H9 (cell line): ENCODE measurements at regions not wholly inside any gene's neighbourhood (a gene's known extent, or its start where the extent isn't known, plus 50 kb on each side); places are given as distances from the start of the nearest gene placed in this dataset.

Experiments used
- DNase-seq: peaks from one replicate; pipeline ENCODE4 v3.0.0-alpha.2; 2017
- H2AFZ ChIP-seq: one replicate; pipeline ENCODE4 v1.6.1; 2013; ENCODE audit warnings: mild to moderate bottlenecking, low read length, control low read depth, moderate library complexity
- H2AK5ac ChIP-seq: 2 replicates; pipeline ENCODE4 v1.6.1; 2013; ENCODE audit warnings: low read length, control low read depth, mixed read lengths; ENCODE audit not compliant: insufficient read length
- H2BK120ac ChIP-seq: one replicate; pipeline ENCODE4 v1.6.1; 2013; ENCODE audit warnings: low read depth, mild to moderate bottlenecking, low read length, control low read depth, inconsistent platforms; ENCODE audit not compliant: poor library complexity, severe bottlenecking
- H2BK12ac ChIP-seq: 2 replicates; pipeline ENCODE4 v1.6.1; 2013; ENCODE audit warnings: low read length, control low read depth, mixed read lengths, low read depth; ENCODE audit not compliant: insufficient read length
- H2BK15ac ChIP-seq: 2 replicates; pipeline ENCODE4 v1.6.1; 2013; ENCODE audit warnings: low read depth, low read length, control low read depth
- H2BK20ac ChIP-seq: one replicate; pipeline ENCODE4 v1.6.1; 2013; ENCODE audit warnings: low read depth, mild to moderate bottlenecking, low read length, control low read depth, inconsistent platforms; ENCODE audit not compliant: poor library complexity, severe bottlenecking
- H2BK5ac ChIP-seq: 2 replicates; pipeline ENCODE4 v1.6.1; 2013; ENCODE audit warnings: low read length, control low read depth, mixed read lengths; ENCODE audit not compliant: insufficient read length
- H3K14ac ChIP-seq: 2 replicates; pipeline ENCODE4 v1.6.1; 2013; ENCODE audit warnings: low read length, control low read depth; ENCODE audit not compliant: insufficient read depth
- H3K18ac ChIP-seq: 2 replicates; pipeline ENCODE4 v1.6.1; 2013; ENCODE audit warnings: low read depth, mild to moderate bottlenecking, mixed read lengths, low read length, control low read depth; ENCODE audit not compliant: insufficient read length
- H3K23ac ChIP-seq: 2 replicates; pipeline ENCODE4 v1.6.1; 2013; ENCODE audit warnings: low read length, control low read depth, mixed read lengths, low read depth; ENCODE audit not compliant: insufficient read length
- H3K23me2 ChIP-seq: 2 replicates; pipeline ENCODE4 v1.6.1; 2013; ENCODE audit warnings: low read depth, mild to moderate bottlenecking, mixed read lengths, low read length, control low read depth; ENCODE audit not compliant: insufficient read length, poor library complexity, severe bottlenecking
- H3K27ac ChIP-seq: 2 replicates; pipeline ENCODE4 v1.5.1; 2013; ENCODE audit warnings: low read length, control low read depth, mixed read lengths, low read depth; ENCODE audit not compliant: insufficient read length
- H3K27me3 ChIP-seq: 2 replicates; pipeline ENCODE4 v1.6.1; 2013; ENCODE audit warnings: low read length, control low read depth, inconsistent platforms; ENCODE audit not compliant: insufficient read depth
- H3K4ac ChIP-seq: 2 replicates; pipeline ENCODE4 v1.6.1; 2013; ENCODE audit warnings: low read depth, mild to moderate bottlenecking, control low read depth, inconsistent platforms, low read length, moderate library complexity
- H3K4me1 ChIP-seq: 2 replicates; pipeline ENCODE4 v1.6.1; 2013; ENCODE audit warnings: low read length, control low read depth, inconsistent platforms; ENCODE audit not compliant: insufficient read depth
- H3K4me2 ChIP-seq: 2 replicates; pipeline ENCODE4 v1.6.1; 2013; ENCODE audit warnings: low read length, control low read depth, mixed read lengths; ENCODE audit not compliant: insufficient read length, insufficient read depth
- H3K56ac ChIP-seq: 2 replicates; pipeline ENCODE4 v1.6.1; 2013; ENCODE audit warnings: low read depth, mild to moderate bottlenecking, mixed read lengths, low read length, control low read depth; ENCODE audit not compliant: insufficient read length
- H3K79me1 ChIP-seq: 2 replicates; pipeline ENCODE4 v1.6.1; 2013; ENCODE audit warnings: low read depth, mild to moderate bottlenecking, moderate library complexity, low read length, control low read depth, inconsistent platforms; ENCODE audit not compliant: insufficient read depth, poor library complexity, severe bottlenecking
- H3K79me2 ChIP-seq: 2 replicates; pipeline ENCODE4 v1.6.1; 2013; ENCODE audit warnings: low read length, control low read depth, inconsistent platforms; ENCODE audit not compliant: insufficient read depth
- H3K9ac ChIP-seq: 2 replicates; pipeline ENCODE4 v1.6.1; 2013; ENCODE audit warnings: low read length, control low read depth, mixed read lengths; ENCODE audit not compliant: insufficient read length; ENCODE audit errors: extremely low read depth
- H3K9me3 ChIP-seq: one replicate; pipeline ENCODE4 v1.6.1; 2013; ENCODE audit warnings: low read depth, low read length, inconsistent platforms; ENCODE audit not compliant: control insufficient read depth
- H3T11ph ChIP-seq: one replicate; pipeline ENCODE4 v1.6.1; 2013; ENCODE audit warnings: mild to moderate bottlenecking, low read length, control low read depth, inconsistent platforms
- H4K20me1 ChIP-seq: one replicate; pipeline ENCODE4 v1.6.1; 2013; ENCODE audit not compliant: control insufficient read depth, insufficient read length, insufficient read depth
- H4K5ac ChIP-seq: 2 replicates; pipeline ENCODE4 v1.6.1; 2013; ENCODE audit warnings: low read depth, mild to moderate bottlenecking, mixed read lengths, low read length, control low read depth; ENCODE audit not compliant: insufficient read length
- H4K8ac ChIP-seq: replicated peaks from 2 replicates; pipeline ENCODE4 v1.6.1; 2013; ENCODE audit warnings: low read length, control low read depth, mixed read lengths, low read depth; ENCODE audit not compliant: insufficient read length
- H4K91ac ChIP-seq: 2 replicates; pipeline ENCODE4 v1.6.1; 2013; ENCODE audit warnings: low read depth, mild to moderate bottlenecking, moderate library complexity, mixed read lengths, low read length, control low read depth; ENCODE audit not compliant: insufficient read length
- H3K27ac Mint-ChIP-seq, 3 experiments: 2 replicates in 2 of 3; 3 replicates in 1 of 3; pipeline ENCODE4 v1.8.0; 2020 to 2021; ENCODE audit warnings: mixed read lengths in 3 of 3, mild to moderate bottlenecking in 1 of 3, moderate library complexity in 1 of 3
- H3K27me3 Mint-ChIP-seq: 2 replicates; pipeline ENCODE4 v1.8.0; 2021; ENCODE audit warnings: low read depth, mild to moderate bottlenecking, moderate library complexity, mixed read lengths
- H3K36me3 Mint-ChIP-seq, 3 experiments: 2 replicates in 2 of 3; 3 replicates in 1 of 3; pipeline ENCODE4 v1.8.0; 2020 to 2021; ENCODE audit warnings: low read depth in 3 of 3, mixed read lengths in 3 of 3; ENCODE audit not compliant: insufficient read depth in 1 of 3
- H3K4me1 Mint-ChIP-seq, 2 experiments: 2 replicates each; pipeline ENCODE4 v1.8.0; 2020; ENCODE audit warnings: mixed read lengths in 2 of 2
- H3K4me3 Mint-ChIP-seq, 2 experiments: 2 replicates in 1 of 2; 3 replicates in 1 of 2; pipeline ENCODE4 v1.8.0; 2020 to 2021; ENCODE audit warnings: mild to moderate bottlenecking in 2 of 2, mixed read lengths in 2 of 2, moderate library complexity in 1 of 2
- H3K9me3 Mint-ChIP-seq, 2 experiments: 2 replicates in 1 of 2; 3 replicates in 1 of 2; pipeline ENCODE4 v1.8.0; 2020; ENCODE audit warnings: mild to moderate bottlenecking in 2 of 2, mixed read lengths in 2 of 2, moderate library complexity in 1 of 2
- WGBS: extraction: QIAGEN DNeasy Blood & Tissue Kit; methylation state at CpG from one replicate; pipeline ENCODE4 v1.1.7; 2013; ENCODE audit warnings: missing lambda C conversion rate, low lambda C conversion rate, mixed read lengths; ENCODE audit not compliant: insufficient read length; ENCODE audit errors: extremely low coverage; 5-methylcytosine and 5-hydroxymethylcytosine counted together
- TF ChIP-seq, protein P1 (sequence below): fragments of 200-600 bp; sonication (generic); conservative IDR thresholded peaks from 3 replicates; pipeline ENCODE4 v1.8.0; 2021; ENCODE audit warnings: antibody characterized with exemption, mild to moderate bottlenecking

DNA sequence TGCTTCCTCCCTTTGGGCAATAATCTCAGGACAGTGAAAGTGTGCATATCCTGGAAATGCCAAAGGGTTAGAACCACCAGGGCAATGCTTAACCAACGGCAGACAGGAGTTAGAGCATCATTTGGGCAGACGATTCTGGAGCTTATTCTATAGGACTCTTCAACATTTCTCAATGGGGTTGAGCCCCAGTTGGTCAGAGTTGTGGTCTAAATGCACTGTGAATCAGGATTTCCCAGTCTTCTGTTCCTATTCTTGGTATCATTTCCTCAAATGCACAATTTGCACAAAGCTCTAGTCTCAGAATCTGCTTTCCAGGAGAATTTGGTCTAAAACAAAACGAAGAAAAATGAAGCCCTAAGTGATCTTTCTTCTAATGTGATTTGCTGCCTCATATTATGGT, 389.6 kb upstream of the JAG1 start:
- H3K4me3 Mint-ChIP-seq = no peak overlapping the region
- H4K5ac ChIP-seq = no peak overlapping the region
- peak overlapping the region; percentile 75 for H2BK20ac ChIP-seq
- no peak for DNase-seq
- no peak overlapping the region for H2BK120ac ChIP-seq
- no peak overlapping the region for H2BK15ac ChIP-seq
- no peak overlapping the region for H4K8ac ChIP-seq
- H3K9me3 ChIP-seq = no peaks in the 10 kb centered on the region
- H3K27me3 Mint-ChIP-seq = no peaks in the 10 kb centered on the region; the same call in 1 of the 2 replicates
- no peaks in the 10 kb centered on the region for H3K27me3 ChIP-seq
- no peaks in the 10 kb centered on the region for H3K4me1 ChIP-seq
- no CpG with 5 or more reads among the region's 3 CpGs for WGBS
- H4K91ac ChIP-seq = no peak overlapping the region
- H3K4me1 Mint-ChIP-seq = peaks cover 5% of the 10 kb centered on the region in 2 experiments
- H3K56ac ChIP-seq = no peak overlapping the region
- no peak overlapping the region for H2AFZ ChIP-seq
- no peak overlapping the region for H3K23ac ChIP-seq
- H3K27ac Mint-ChIP-seq = no peak overlapping the region
- H3K79me2 ChIP-seq = no peaks in the 10 kb centered on the region
- H3K9ac ChIP-seq = no peak overlapping the region
- no peaks in the 10 kb centered on the region for H3K36me3 Mint-ChIP-seq
- no peaks in the 10 kb centered on the region for H3K79me1 ChIP-seq
- H3K4me2 ChIP-seq = no peak overlapping the region
- H3K18ac ChIP-seq = no peak overlapping the region
- H3K27ac ChIP-seq = no peak overlapping the region
- no peaks in the 10 kb centered on the region for H3K9me3 Mint-ChIP-seq
- no peaks in the 10 kb centered on the region for H3K23me2 ChIP-seq
- H2AK5ac ChIP-seq = no peak overlapping the region
- no peak overlapping the region for H3T11ph ChIP-seq
- TF ChIP-seq, protein P1, sequence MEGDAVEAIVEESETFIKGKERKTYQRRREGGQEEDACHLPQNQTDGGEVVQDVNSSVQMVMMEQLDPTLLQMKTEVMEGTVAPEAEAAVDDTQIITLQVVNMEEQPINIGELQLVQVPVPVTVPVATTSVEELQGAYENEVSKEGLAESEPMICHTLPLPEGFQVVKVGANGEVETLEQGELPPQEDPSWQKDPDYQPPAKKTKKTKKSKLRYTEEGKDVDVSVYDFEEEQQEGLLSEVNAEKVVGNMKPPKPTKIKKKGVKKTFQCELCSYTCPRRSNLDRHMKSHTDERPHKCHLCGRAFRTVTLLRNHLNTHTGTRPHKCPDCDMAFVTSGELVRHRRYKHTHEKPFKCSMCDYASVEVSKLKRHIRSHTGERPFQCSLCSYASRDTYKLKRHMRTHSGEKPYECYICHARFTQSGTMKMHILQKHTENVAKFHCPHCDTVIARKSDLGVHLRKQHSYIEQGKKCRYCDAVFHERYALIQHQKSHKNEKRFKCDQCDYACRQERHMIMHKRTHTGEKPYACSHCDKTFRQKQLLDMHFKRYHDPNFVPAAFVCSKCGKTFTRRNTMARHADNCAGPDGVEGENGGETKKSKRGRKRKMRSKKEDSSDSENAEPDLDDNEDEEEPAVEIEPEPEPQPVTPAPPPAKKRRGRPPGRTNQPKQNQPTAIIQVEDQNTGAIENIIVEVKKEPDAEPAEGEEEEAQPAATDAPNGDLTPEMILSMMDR = no peak
- no peak overlapping the region for H3K14ac ChIP-seq
- no peak overlapping the region for H3K4ac ChIP-seq
- no peak overlapping the region for H2BK12ac ChIP-seq
- no peak overlapping the region for H2BK5ac ChIP-seq
- no peaks in the 10 kb centered on the region for H4K20me1 ChIP-seq
